Panc1 (cell line): ENCODE measurements at regions not wholly inside any gene's neighbourhood (a gene's known extent, or its start where the extent isn't known, plus 50 kb on each side); places are given as distances from the start of the nearest gene placed in this dataset.

Experiments
- ATAC-seq: fragments of 200-7000 bp; cut with Tn5 transposase; 2 replicates; pipeline ENCODE4 v1.9.1; 2020; ENCODE audit warnings: mild to moderate bottlenecking, moderate library complexity
- BruUV-seq: library from RNA; stranded (reverse); fragments of 400-500 nt; replicated peaks from 2 replicates; lab custom pipeline; 2021; lab: Mats Ljungman, UMichigan
- CTCF ChIA-PET: fragments of 300-600 bp; sonication (Branson Sonifier 250); formaldehyde crosslinking; loops from one replicate; lab custom pipeline; 2022; ENCODE audit warnings: antibody characterized with exemption; lab: Charles Lee
- POLR2A ChIA-PET: fragments of 300-600 bp; sonication (Branson Sonifier 250); formaldehyde crosslinking; loops from one replicate; lab custom pipeline; 2022; ENCODE audit warnings: antibody characterized with exemption; lab: Charles Lee
- DNase-seq: peaks from one replicate; pipeline ENCODE4 v3.0.0-alpha.2; 2010; ENCODE audit warnings: low read depth, low spot score
- H3K27ac ChIP-seq: 2 replicates; pipeline ENCODE4 v1.5.1; 2011; ENCODE audit warnings: mild to moderate bottlenecking, low read length, inconsistent platforms
- H3K27me3 ChIP-seq: fragments of 200-500 bp; sonication (Bioruptor generic); 2 replicates; pipeline ENCODE4 v1.6.0; 2014; ENCODE audit warnings: low read length, inconsistent platforms; ENCODE audit not compliant: control insufficient read depth, insufficient read depth
- H3K36me3 ChIP-seq: fragments of 200-500 bp; sonication (Bioruptor generic); 2 replicates; pipeline ENCODE4 v1.5.1; 2014; ENCODE audit warnings: inconsistent platforms, mild to moderate bottlenecking, low read length, moderate library complexity; ENCODE audit not compliant: control insufficient read depth, insufficient read depth
- H3K4me1 ChIP-seq: 2 replicates; pipeline ENCODE4 v1.5.1; 2011; ENCODE audit warnings: inconsistent platforms, mild to moderate bottlenecking, low read length, moderate library complexity; ENCODE audit not compliant: control insufficient read depth, insufficient read depth
- H3K4me3 ChIP-seq, 2 experiments: 2 replicates each; pipeline ENCODE4 v1.5.1; 2011 to 2012; ENCODE audit warnings: low read depth in 2 of 2, low read length in 2 of 2, mild to moderate bottlenecking in 2 of 2, inconsistent platforms in 1 of 2, moderate library complexity in 1 of 2
- H3K9me3 ChIP-seq: fragments of 200-500 bp; sonication (Bioruptor generic); 2 replicates; pipeline ENCODE4 v1.5.1; 2014; ENCODE audit warnings: low read depth, mild to moderate bottlenecking, inconsistent platforms, low read length, moderate library complexity; ENCODE audit not compliant: control insufficient read depth, insufficient read depth
- CTCF ChIP-seq: fragments of 450-650 bp; IDR thresholded peaks from 2 replicates; pipeline ENCODE4 v1.5.1; 2017; ENCODE audit warnings: mild to moderate bottlenecking
- POLR2AphosphoS5 ChIP-seq: IDR thresholded peaks from 2 replicates; pipeline ENCODE4 v1.6.1; 2012; ENCODE audit warnings: mild to moderate bottlenecking, low read depth, low read length, moderate library complexity
- REST ChIP-seq, 2 experiments: IDR thresholded peaks; 2 replicates each; pipeline ENCODE4 v1.6.1; 2011 to 2012; ENCODE audit warnings: low read depth in 2 of 2, control low read depth in 1 of 2, low read length in 1 of 2, mild to moderate bottlenecking in 1 of 2, moderate library complexity in 1 of 2; ENCODE audit not compliant: insufficient read depth in 1 of 2
- SIN3A ChIP-seq: IDR thresholded peaks from 2 replicates; pipeline ENCODE4 v1.6.1; 2012; ENCODE audit warnings: low read depth, mild to moderate bottlenecking, low read length, moderate library complexity, borderline replicate concordance; ENCODE audit not compliant: insufficient read depth
- TCF7L2 ChIP-seq: IDR thresholded peaks from 2 replicates; pipeline ENCODE4 v1.6.1; 2011; ENCODE audit warnings: mild to moderate bottlenecking, low read depth, low read length, inconsistent platforms
- in situ Hi-C: cut with HindIII; loops from 2 replicates; pipeline ENCODE4 v1.10.0; 2016; ENCODE audit warnings: low sequenced_read_pairs, low pct_unique_long_range_greater_than_20kb
- intact Hi-C: fragments of 100-400 bp; cut with micrococcal nuclease; formaldehyde crosslinking; loops from one replicate; pipeline ENCODE4 v1.10.0; 2022; ENCODE audit not compliant: unreplicated experiment

GRCh38 chr10:123257904-123258456 is 103.8 kb downstream of the BUB3 start:
- peaks cover 3% of the 10 kb centered on the region; the same call in 1 of the 2 replicates for H3K27me3 ChIP-seq
- no peaks in the 10 kb centered on the region for H3K9me3 ChIP-seq
- no peaks in the 10 kb centered on the region for H3K4me1 ChIP-seq
- no peak overlapping the region for H3K4me3 ChIP-seq
- intact Hi-C loops, result no loop called here
- H3K36me3 ChIP-seq, result no peaks in the 10 kb centered on the region
- ChIA-PET POLR2A (no interaction called here), CTCF (no interaction called here)
- BruUV-seq, result no TSS peak
- TF ChIP-seq POLR2AphosphoS5 (no peak), REST (IDR thresholded peaks at IDR 0.05; ENCODE audit: insufficient read depth in 1 of 2, low read depth in 2 of 2, low read length in 1 of 2) (no peak), SIN3A (no peak), TCF7L2 (no peak), CTCF (no peak)
- ATAC-seq (no peak), DNase-seq (no peak)
- no peak overlapping the region for H3K27ac ChIP-seq
- in situ Hi-C loops, result no loop called here

- POLR2A ChIA-PET, result no interaction called here
- no TSS peak for BruUV-seq
- intact Hi-C loops, result no loop called here
- no peaks in the 10 kb centered on the region for H3K9me3 ChIP-seq
- DNase-seq, result no peak
- H3K4me1 ChIP-seq, result no peaks in the 10 kb centered on the region
- ATAC-seq, result no peak
- in situ Hi-C loops, result no loop called here
- no peak overlapping the region for H3K4me3 ChIP-seq
- peaks cover 3% of the 10 kb centered on the region; the same call in 1 of the 2 replicates for H3K27me3 ChIP-seq
- H3K27ac ChIP-seq, result no peak overlapping the region
- no peaks in the 10 kb centered on the region for H3K36me3 ChIP-seq
- no peak for TF ChIP-seq POLR2AphosphoS5
- no peak for TF ChIP-seq REST (IDR thresholded peaks at IDR 0.05; ENCODE audit: insufficient read depth in 1 of 2, low read depth in 2 of 2, low read length in 1 of 2)
- no peak for TF ChIP-seq CTCF
- TF ChIP-seq TCF7L2, result no peak
- TF ChIP-seq SIN3A, result no peak
- CTCF ChIA-PET, result no interaction called here
Observed at GRCh38 chr10:123259081-123259480, 104.9 kb downstream of the BUB3 start.
